Cardiac fibroblast (primary cell): ENCODE measurements at regions not wholly inside any gene's neighbourhood (a gene's known extent, or its start where the extent isn't known, plus 50 kb on each side); places are given as distances from the start of the nearest gene placed in this dataset.
A peak's percentile ranks its signal among the peaks of the same experiment; 100 is the strongest.

Experiments used
- DNase-seq, 2 donors: peaks; one replicate each; pipeline versions ENCODE4 v3.0.0 to v3.0.0-alpha.2; 2010; ENCODE audit warnings: low read depth in 2 of 2
- H3K4me3 ChIP-seq, 2 donors: replicated peaks in 1 of 2; 1 replicate in 1 of 2; 2 replicates in 1 of 2; pipeline ENCODE4 v1.5.1; 2011; ENCODE audit warnings: low read depth in 2 of 2, low read length in 2 of 2, mild to moderate bottlenecking in 2 of 2, moderate library complexity in 1 of 2
- CTCF ChIP-seq: IDR thresholded peaks from one replicate; pipeline ENCODE4 v1.5.1; 2011; ENCODE audit warnings: low read depth, mild to moderate bottlenecking, low read length, inconsistent platforms

GRCh38 chr11:127620671-127621070, 620.1 kb upstream of the KIRREL3 start:
- peak in 1 of 2 donors; percentile 49 for DNase-seq
- no peak overlapping the region for H3K4me3 ChIP-seq
- TF ChIP-seq CTCF, result no peak

GRCh38 chr11:127619946-127620345, 619.4 kb upstream of the KIRREL3 start:
- no peak overlapping the region for H3K4me3 ChIP-seq
- no peak for DNase-seq
- TF ChIP-seq CTCF, result no peak

GRCh38 chr11:127618721-127619120, 618.2 kb upstream of the KIRREL3 start:
- H3K4me3 ChIP-seq, result no peak overlapping the region
- no peak for TF ChIP-seq CTCF
- DNase-seq, result no peak

GRCh38 chr11:127616158-127616557, 615.6 kb upstream of the KIRREL3 start:
- no peak for TF ChIP-seq CTCF
- no peak for DNase-seq
- no peak overlapping the region for H3K4me3 ChIP-seq

GRCh38 chr11:127612607-127613006, 612.0 kb upstream of the KIRREL3 start:
- DNase-seq, result no peak
- no peak for TF ChIP-seq CTCF
- no peak overlapping the region for H3K4me3 ChIP-seq

- H3K4me3 ChIP-seq, result no peak overlapping the region
- DNase-seq, result no peak
- no peak for TF ChIP-seq CTCF
These were observed 608.6 kb upstream of the KIRREL3 start for GRCh38 chr11:127609025-127609773.
